Right cardiac atrium (tissue), 5 donors: ENCODE measurements at regions not wholly inside any gene's neighbourhood (a gene's known extent, or its start where the extent isn't known, plus 50 kb on each side); places are given as distances from the start of the nearest gene placed in this dataset.

ENCODE experiments used
- ATAC-seq, 2 donors: fragments of 200-7000 bp; cut with Tn5 transposase; one replicate each; pipeline versions ENCODE4 v1.8.0 to v1.9.1; 2020; ENCODE audit warnings: moderate library complexity in 2 of 2, mild to moderate bottlenecking in 1 of 2
- DNase-seq, 3 donors: peaks; one replicate each; pipeline ENCODE4 v3.0.0-alpha.2; 2020
- H3K27ac ChIP-seq: one replicate; pipeline ENCODE4 v1.5.1; 2013; ENCODE audit warnings: mild to moderate bottlenecking, low read length, control low read depth, moderate library complexity
- H3K27me3 ChIP-seq: one replicate; pipeline ENCODE4 v1.6.1; 2013; ENCODE audit not compliant: control insufficient read depth, insufficient read depth
- H3K4me1 ChIP-seq: one replicate; pipeline ENCODE4 v1.6.1; 2013; ENCODE audit warnings: low read length; ENCODE audit not compliant: control insufficient read depth, insufficient read depth
- H3K4me3 ChIP-seq: one replicate; pipeline ENCODE4 v1.5.1; 2013; ENCODE audit warnings: low read length, control low read depth
- H3K9me3 ChIP-seq: one replicate; pipeline ENCODE4 v1.6.1; 2013; ENCODE audit warnings: low read length; ENCODE audit not compliant: control insufficient read depth
- WGBS: extraction: QIAGEN DNeasy Blood & Tissue Kit; methylation state at CpG from one replicate; pipeline ENCODE4 v1.1.7; 2013; 5-methylcytosine and 5-hydroxymethylcytosine counted together
- intact Hi-C, 4 donors: fragments of 100-400 bp; cut with DNase I; formaldehyde crosslinking; loops; one replicate each; pipeline versions ENCODE4 v1.11.0 to v1.14.0; 2022 to 2023
- donor health status: healthy with polysubstance abuse.
- donor health status: DM: no; HTN: yes; CAD: no.
- donor health status: DM: no; HTN: no; CAD: no.
- donor health status: DM: no; HTN: yes; CAD: no; lungs with severe emphysema.
- donor health status: DM: yes; HTN: yes; CAD: no.

- intact Hi-C loops: no loop called here
- Histone ChIP-seq H3K27ac (no peak overlapping the region), H3K4me3 (no peak overlapping the region), H3K27me3 (no peaks in the 10 kb centered on the region), H3K9me3 (no peaks in the 10 kb centered on the region), H3K4me1 (no peaks in the 10 kb centered on the region)
- no peak for ATAC-seq
- no peak for DNase-seq
- WGBS: 91% methylated on average over 2 of the region's 2 CpGs
Observed at GRCh38 chr11:28470180-28470579, 362.0 kb downstream of the METTL15 start.

GRCh38 chr11:28466506-28466905 is 358.3 kb downstream of the METTL15 start:
- Histone ChIP-seq H3K27ac (no peak overlapping the region), H3K9me3 (no peaks in the 10 kb centered on the region), H3K4me1 (no peaks in the 10 kb centered on the region), H3K27me3 (no peaks in the 10 kb centered on the region), H3K4me3 (no peak overlapping the region)
- DNase-seq (no peak), ATAC-seq (no peak)
- intact Hi-C loops: no loop called here
- WGBS: 95% methylated on average over 7 of the region's 7 CpGs

- 29% methylated on average over 1 of the region's 1 CpG for WGBS
- ATAC-seq (no peak), DNase-seq (no peak)
- Histone ChIP-seq H3K27ac (no peak overlapping the region), H3K4me1 (no peaks in the 10 kb centered on the region), H3K27me3 (no peaks in the 10 kb centered on the region), H3K4me3 (no peak overlapping the region), H3K9me3 (no peaks in the 10 kb centered on the region)
- intact Hi-C loops: no loop called here
Observed at GRCh38 chr11:28464252-28464867, 356.2 kb downstream of the METTL15 start.

GRCh38 chr11:28463826-28464225 is 355.6 kb downstream of the METTL15 start:
- H3K9me3 ChIP-seq: no peaks in the 10 kb centered on the region
- intact Hi-C loops: no loop called here
- no peak for DNase-seq
- no peaks in the 10 kb centered on the region for H3K4me1 ChIP-seq
- no peaks in the 10 kb centered on the region for H3K27me3 ChIP-seq
- 92% methylated on average over 4 of the region's 4 CpGs for WGBS
- no peak for ATAC-seq
- no peak overlapping the region for H3K27ac ChIP-seq
- H3K4me3 ChIP-seq: no peak overlapping the region

- ATAC-seq: no peak
- DNase-seq: no peak
- Histone ChIP-seq H3K27me3 (no peaks in the 10 kb centered on the region), H3K9me3 (no peaks in the 10 kb centered on the region), H3K27ac (no peak overlapping the region), H3K4me1 (no peaks in the 10 kb centered on the region), H3K4me3 (no peak overlapping the region)
- WGBS: 86% methylated on average over 2 of the region's 2 CpGs
- intact Hi-C loops: no loop called here
Observed at GRCh38 chr11:28461846-28462245, 353.7 kb downstream of the METTL15 start.

- intact Hi-C loops: no loop called here
- ATAC-seq: no peak
- no peaks in the 10 kb centered on the region for H3K4me1 ChIP-seq
Observed at GRCh38 chr11:28461338-28461737, 353.1 kb downstream of the METTL15 start.

GRCh38 chr11:28460348-28460747 is 352.2 kb downstream of the METTL15 start:
- intact Hi-C loops: no loop called here
- no peak for DNase-seq
- H3K4me3 ChIP-seq: no peak overlapping the region
- no peaks in the 10 kb centered on the region for H3K27me3 ChIP-seq
- no peaks in the 10 kb centered on the region for H3K4me1 ChIP-seq
- H3K27ac ChIP-seq: no peak overlapping the region
- no peak for ATAC-seq
- H3K9me3 ChIP-seq: no peaks in the 10 kb centered on the region

More at GRCh38 chr11:28461338-28461737, 353.1 kb downstream of the METTL15 start:
- no peaks in the 10 kb centered on the region for H3K27me3 ChIP-seq
- no peaks in the 10 kb centered on the region for H3K9me3 ChIP-seq
- no peak overlapping the region for H3K27ac ChIP-seq
- no peak for DNase-seq
- no peak overlapping the region for H3K4me3 ChIP-seq
- 42% methylated on average over 1 of the region's 1 CpG for WGBS

GRCh38 chr11:28459912-28460311 is 351.7 kb downstream of the METTL15 start:
- 89% methylated on average over 2 of the region's 2 CpGs for WGBS
- H3K4me1 ChIP-seq: no peaks in the 10 kb centered on the region
- H3K27me3 ChIP-seq: no peaks in the 10 kb centered on the region
- DNase-seq (no peak), ATAC-seq (no peak)
- no peaks in the 10 kb centered on the region for H3K9me3 ChIP-seq
- intact Hi-C loops: no loop called here
- no peak overlapping the region for H3K4me3 ChIP-seq
- H3K27ac ChIP-seq: no peak overlapping the region

- intact Hi-C loops: no loop called here
- no peak for ATAC-seq
- Histone ChIP-seq H3K27me3 (no peaks in the 10 kb centered on the region), H3K4me1 (no peaks in the 10 kb centered on the region), H3K9me3 (no peaks in the 10 kb centered on the region), H3K27ac (no peak overlapping the region), H3K4me3 (no peak overlapping the region)
- DNase-seq: no peak
- WGBS: 81% methylated on average over 5 of the region's 5 CpGs
Observed at GRCh38 chr11:28457481-28458065, 349.4 kb downstream of the METTL15 start.

GRCh38 chr11:28448186-28448585 is 340.0 kb downstream of the METTL15 start:
- no peak for ATAC-seq
- no peak overlapping the region for H3K4me3 ChIP-seq
- no peak for DNase-seq
- intact Hi-C loops: loop anchor here in 1 of 4 donors (10.0 kb wide), 1 partner anchor 483 kb away; no protein-coding TSS in a partner anchor
- H3K27me3 ChIP-seq: no peaks in the 10 kb centered on the region
- no peak overlapping the region for H3K27ac ChIP-seq
- no peaks in the 10 kb centered on the region for H3K9me3 ChIP-seq
- no peaks in the 10 kb centered on the region for H3K4me1 ChIP-seq
- 92% methylated on average over 2 of the region's 2 CpGs for WGBS

- Histone ChIP-seq H3K9me3 (no peaks in the 10 kb centered on the region), H3K27me3 (no peaks in the 10 kb centered on the region), H3K27ac (no peak overlapping the region), H3K4me1 (no peaks in the 10 kb centered on the region), H3K4me3 (no peak overlapping the region)
- no peak for ATAC-seq
- 65% methylated on average over 1 of the region's 1 CpG for WGBS
- intact Hi-C loops: loop anchor here in 1 of 4 donors (10.0 kb wide), 1 partner anchor 482 kb away; no protein-coding TSS in a partner anchor
- no peak for DNase-seq
Observed at GRCh38 chr11:28447226-28447625, 339.0 kb downstream of the METTL15 start.
